Activated naive CD8-positive, alpha-beta T cell (primary cell): ENCODE measurements at regions not wholly inside any gene's neighbourhood (a gene's known extent, or its start where the extent isn't known, plus 50 kb on each side); places are given as distances from the start of the nearest gene placed in this dataset.

Experiments used
- H3K27ac Mint-ChIP-seq: one replicate; pipeline ENCODE4 v1.8.0; 2021; ENCODE audit warnings: mixed read lengths
- H3K27me3 Mint-ChIP-seq: one replicate; pipeline ENCODE4 v1.8.0; 2021; ENCODE audit warnings: mixed read lengths
- H3K36me3 Mint-ChIP-seq: one replicate; pipeline ENCODE4 v1.8.0; 2021; ENCODE audit warnings: mixed read lengths
- H3K4me1 Mint-ChIP-seq: one replicate; pipeline ENCODE4 v1.8.0; 2021; ENCODE audit warnings: low read depth, mixed read lengths
- H3K4me3 Mint-ChIP-seq: one replicate; pipeline ENCODE4 v1.8.0; 2021; ENCODE audit warnings: mild to moderate bottlenecking, mixed read lengths
- H3K9me3 Mint-ChIP-seq: one replicate; pipeline ENCODE4 v1.8.0; 2021; ENCODE audit warnings: low read depth, mixed read lengths

DNA sequence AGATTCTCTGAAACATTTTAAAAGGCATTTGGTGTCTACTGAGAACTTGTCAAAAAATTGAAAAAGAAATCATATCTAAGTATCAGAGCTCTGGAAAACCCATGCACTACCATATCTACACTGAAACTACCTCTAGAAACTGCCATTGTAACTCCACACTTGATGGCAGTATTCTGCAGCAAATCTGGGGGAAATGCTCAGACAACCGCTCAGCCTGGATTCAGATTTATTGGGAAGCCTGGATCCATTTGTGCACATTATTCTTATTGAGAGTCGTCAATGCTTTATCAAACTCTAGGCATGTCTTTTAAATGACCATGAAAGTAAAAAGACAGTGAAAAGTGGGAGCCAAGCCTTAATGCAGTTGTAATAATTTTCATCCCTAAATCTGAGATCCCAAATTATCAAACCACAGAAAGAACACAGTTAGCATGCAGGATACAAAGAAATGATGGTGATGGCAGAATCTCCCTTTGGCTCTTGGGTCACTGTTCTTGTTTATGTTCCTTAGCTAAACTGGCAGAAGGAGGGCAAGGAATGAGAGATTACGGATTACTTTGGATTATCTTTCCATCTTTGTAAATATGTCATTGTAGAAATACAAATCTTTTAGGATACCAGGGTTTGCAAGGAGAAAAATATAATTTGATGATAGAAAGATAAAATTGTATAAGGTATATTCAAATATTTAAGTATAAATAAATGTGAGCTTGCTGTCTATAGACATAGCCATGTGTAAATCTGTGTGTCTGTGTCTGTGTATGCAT, 512.1 kb upstream of the SYT4 start:
- H3K27me3 Mint-ChIP-seq, result no peaks in the 10 kb centered on the region
- H3K36me3 Mint-ChIP-seq, result no peaks in the 10 kb centered on the region
- no peaks in the 10 kb centered on the region for H3K4me1 Mint-ChIP-seq
- H3K27ac Mint-ChIP-seq, result no peak overlapping the region
- H3K4me3 Mint-ChIP-seq, result no peak overlapping the region
- H3K9me3 Mint-ChIP-seq, result peaks cover 4% of the 10 kb centered on the region

DNA sequence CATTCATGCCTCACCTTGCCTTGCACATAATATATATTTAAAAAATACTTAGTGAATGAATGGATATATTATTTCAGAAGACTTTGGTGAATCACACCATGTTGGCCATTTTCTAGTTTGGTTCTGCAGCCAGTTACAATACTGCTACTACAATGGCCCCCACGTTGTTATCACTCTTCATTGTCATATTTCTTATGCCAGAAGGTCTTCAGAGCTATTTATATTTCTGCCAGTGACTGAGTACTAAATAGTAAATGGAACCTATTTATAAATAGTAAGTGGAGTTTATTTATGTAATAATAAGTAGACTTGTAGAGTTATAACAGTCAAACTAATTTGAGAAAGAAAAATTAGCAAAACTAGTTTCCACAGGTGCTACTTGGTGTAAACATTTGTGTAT, 516.6 kb upstream of the SYT4 start:
- Mint-ChIP-seq H3K27ac (no peak overlapping the region), H3K36me3 (no peaks in the 10 kb centered on the region), H3K4me3 (no peak overlapping the region), H3K9me3 (no peaks in the 10 kb centered on the region), H3K27me3 (no peaks in the 10 kb centered on the region), H3K4me1 (no peaks in the 10 kb centered on the region)

DNA sequence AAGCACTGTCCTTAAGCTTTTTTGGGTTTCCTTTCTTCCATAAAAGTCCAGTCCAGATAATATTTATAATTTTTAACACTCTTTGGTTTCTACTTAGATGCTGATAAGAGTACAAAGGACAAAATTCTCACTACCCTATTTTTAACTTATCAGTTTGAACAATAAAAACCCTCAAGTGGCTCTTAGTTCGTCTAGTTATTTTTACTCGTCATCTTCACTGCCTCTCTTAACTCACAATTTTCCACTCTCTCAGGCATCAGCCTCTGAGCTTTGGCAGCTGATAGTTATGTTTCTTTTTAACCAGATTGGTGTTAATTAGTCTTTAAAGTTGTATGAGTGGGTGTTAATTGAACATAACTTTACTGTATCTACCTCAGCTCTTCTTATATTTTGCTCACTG, 517.1 kb upstream of the SYT4 start:
- no peaks in the 10 kb centered on the region for H3K36me3 Mint-ChIP-seq
- no peaks in the 10 kb centered on the region for H3K27me3 Mint-ChIP-seq
- H3K4me1 Mint-ChIP-seq, result no peaks in the 10 kb centered on the region
- no peak overlapping the region for H3K27ac Mint-ChIP-seq
- H3K4me3 Mint-ChIP-seq, result no peak overlapping the region
- H3K9me3 Mint-ChIP-seq, result no peaks in the 10 kb centered on the region

DNA sequence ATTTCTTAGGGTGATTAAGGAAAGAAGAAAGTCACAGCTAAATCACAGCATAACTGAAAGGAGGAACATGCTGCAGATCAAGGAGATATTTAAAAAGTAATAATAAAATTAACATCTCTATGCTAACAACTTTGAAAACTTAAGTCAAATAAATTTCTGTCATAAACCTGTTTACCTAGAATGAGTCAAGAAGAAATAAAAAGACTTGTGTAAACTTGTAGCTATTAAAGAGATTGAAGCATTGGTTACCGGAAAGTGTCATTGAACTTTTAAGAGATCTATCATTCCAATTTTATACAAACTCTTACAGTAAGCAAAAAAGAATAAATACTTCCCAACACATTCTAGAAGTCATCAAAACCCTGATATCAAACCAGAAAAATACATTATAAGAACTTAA, 520.1 kb upstream of the SYT4 start:
- H3K27me3 Mint-ChIP-seq, result no peaks in the 10 kb centered on the region
- no peaks in the 10 kb centered on the region for H3K9me3 Mint-ChIP-seq
- H3K4me1 Mint-ChIP-seq, result no peaks in the 10 kb centered on the region
- no peak overlapping the region for H3K27ac Mint-ChIP-seq
- H3K36me3 Mint-ChIP-seq, result no peaks in the 10 kb centered on the region
- no peak overlapping the region for H3K4me3 Mint-ChIP-seq

DNA sequence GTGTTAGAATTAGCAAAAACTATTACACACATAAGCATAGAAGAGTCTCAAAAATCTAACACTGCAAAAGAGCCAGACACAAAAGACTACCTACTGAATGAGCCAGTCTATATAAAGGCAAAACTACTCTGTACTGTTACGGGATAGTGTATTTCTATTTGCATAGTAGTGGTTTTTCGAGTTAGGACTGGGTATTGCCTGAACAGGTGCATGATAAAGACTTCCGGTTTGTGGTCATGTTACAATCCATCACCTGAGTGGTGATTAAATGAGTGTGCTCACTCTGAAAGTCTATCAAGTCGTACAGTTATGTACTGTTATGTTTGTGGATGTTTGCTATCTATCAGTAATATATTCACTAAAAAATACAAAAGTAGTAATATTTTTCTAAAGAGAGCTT, 523.3 kb upstream of the SYT4 start:
- H3K27ac Mint-ChIP-seq, result no peak overlapping the region
- H3K4me3 Mint-ChIP-seq, result no peak overlapping the region
- peaks cover 11% of the 10 kb centered on the region for H3K9me3 Mint-ChIP-seq
- H3K36me3 Mint-ChIP-seq, result no peaks in the 10 kb centered on the region
- no peaks in the 10 kb centered on the region for H3K4me1 Mint-ChIP-seq
- H3K27me3 Mint-ChIP-seq, result no peaks in the 10 kb centered on the region

DNA sequence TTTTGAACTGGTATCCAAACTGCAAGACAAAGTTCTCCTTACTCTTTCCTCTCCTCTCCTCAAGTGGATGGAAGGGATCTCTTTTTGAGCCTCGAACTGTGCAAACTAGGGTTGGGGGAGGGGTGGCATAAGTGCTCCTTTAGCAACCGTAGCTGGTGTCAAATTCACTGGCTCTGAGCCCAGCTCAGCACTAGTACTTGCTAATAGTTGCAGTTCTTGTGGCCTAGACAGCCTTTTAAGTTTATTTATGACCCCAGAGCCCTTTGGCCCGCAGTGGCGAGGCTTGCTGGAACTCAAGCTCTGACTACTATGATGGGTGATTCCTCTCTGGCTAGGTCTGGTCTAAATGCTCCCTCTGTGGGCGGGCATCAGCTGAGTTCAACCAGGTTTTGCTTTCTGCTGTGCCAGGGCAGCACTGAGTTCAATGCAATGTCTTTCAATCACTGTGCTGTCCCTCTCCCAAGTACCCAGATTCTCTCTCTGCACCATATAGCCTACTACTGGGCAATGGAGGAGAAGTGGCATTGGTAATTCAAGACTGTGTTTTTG, 528.4 kb upstream of the SYT4 start:
- H3K9me3 Mint-ChIP-seq, result peaks cover 17% of the 10 kb centered on the region
- H3K4me1 Mint-ChIP-seq, result no peaks in the 10 kb centered on the region
- H3K36me3 Mint-ChIP-seq, result no peaks in the 10 kb centered on the region
- H3K27ac Mint-ChIP-seq, result no peak overlapping the region
- no peak overlapping the region for H3K4me3 Mint-ChIP-seq
- no peaks in the 10 kb centered on the region for H3K27me3 Mint-ChIP-seq

DNA sequence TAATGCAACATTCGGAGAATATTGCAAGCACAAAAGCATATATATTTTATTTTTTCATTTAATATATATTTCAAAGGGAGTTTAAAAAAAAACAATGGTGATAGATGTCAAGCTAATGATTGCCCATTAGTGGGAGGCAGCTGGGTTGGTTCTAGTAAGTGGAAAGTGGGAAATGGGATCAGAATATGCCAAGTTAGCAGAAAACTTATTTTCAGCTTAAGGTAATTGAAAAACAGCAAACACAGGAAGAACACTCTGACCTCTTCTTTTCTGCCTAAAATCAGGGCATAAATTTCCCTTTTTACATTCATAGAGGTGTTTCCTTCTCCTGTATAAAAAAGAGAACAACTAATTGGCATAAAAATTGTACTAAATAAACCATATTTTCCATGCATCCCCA, 535.3 kb upstream of the SYT4 start:
- H3K36me3 Mint-ChIP-seq, result no peaks in the 10 kb centered on the region
- H3K27ac Mint-ChIP-seq, result no peak overlapping the region
- H3K4me3 Mint-ChIP-seq, result no peak overlapping the region
- no peaks in the 10 kb centered on the region for H3K4me1 Mint-ChIP-seq
- H3K9me3 Mint-ChIP-seq, result peaks cover 5% of the 10 kb centered on the region
- H3K27me3 Mint-ChIP-seq, result no peaks in the 10 kb centered on the region

DNA sequence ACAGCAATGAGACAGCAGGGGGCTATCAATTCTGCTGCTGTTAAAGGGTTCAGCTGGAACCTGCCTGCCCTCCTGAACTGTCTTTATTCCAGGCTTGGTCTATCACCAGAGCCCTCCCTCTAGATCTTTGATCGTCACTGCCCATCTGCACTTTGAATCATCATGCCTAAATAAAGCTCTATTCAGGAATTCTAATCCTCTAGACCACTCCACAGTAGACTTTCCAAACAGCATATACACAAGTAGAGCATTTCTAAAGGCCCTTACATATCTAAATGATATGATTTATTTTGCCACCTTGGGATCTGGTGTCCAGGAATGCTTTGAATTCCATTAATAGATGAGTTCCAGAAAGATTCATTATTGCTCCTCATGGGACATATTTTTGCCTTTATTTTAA, 542.1 kb upstream of the SYT4 start:
- Mint-ChIP-seq H3K27ac (no peak overlapping the region), H3K4me1 (no peaks in the 10 kb centered on the region), H3K4me3 (no peak overlapping the region), H3K27me3 (no peaks in the 10 kb centered on the region), H3K9me3 (peaks cover 5% of the 10 kb centered on the region), H3K36me3 (no peaks in the 10 kb centered on the region)

DNA sequence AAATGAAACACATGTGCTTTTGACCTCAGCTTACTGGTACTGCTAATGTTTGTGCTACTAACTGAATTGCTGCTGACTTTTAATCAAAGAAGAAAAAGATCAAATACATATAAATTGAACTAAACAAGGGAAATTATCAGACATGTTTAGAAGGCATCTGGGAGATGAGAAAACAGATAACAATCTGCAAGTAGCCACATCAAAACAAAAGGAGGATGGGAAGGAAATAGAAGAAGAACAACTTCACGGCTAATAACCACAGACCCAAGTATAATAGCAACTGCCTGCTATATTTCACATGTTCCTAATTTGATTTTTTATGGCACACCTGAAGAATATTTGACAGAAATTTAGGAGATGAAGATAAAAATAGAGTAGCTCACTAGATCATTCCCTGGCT, 542.6 kb upstream of the SYT4 start:
- H3K9me3 Mint-ChIP-seq, result peaks cover 5% of the 10 kb centered on the region

DNA sequence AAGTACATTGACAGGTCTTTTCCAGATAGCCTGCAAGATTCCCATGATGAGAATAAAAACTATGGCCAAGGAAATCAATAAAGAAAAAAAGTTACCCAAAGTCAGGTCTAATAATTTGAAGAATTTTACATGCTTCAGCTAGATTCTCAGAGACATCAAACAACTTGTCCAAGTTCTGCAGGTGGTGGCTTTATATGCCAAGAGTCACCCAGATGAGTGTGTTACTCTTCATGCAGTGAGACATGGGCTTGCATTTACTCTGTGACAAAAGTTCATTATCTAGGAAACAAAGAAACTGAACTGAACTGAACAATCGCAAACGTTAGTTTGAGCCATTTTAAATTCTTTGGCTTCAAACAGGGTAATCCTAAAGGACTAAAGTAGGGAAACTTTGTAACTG, 548.5 kb upstream of the SYT4 start:
- Mint-ChIP-seq H3K27ac (no peak overlapping the region), H3K9me3 (no peaks in the 10 kb centered on the region), H3K27me3 (no peaks in the 10 kb centered on the region), H3K36me3 (no peaks in the 10 kb centered on the region), H3K4me1 (no peaks in the 10 kb centered on the region), H3K4me3 (no peak overlapping the region)

More for the DNA sequence above, 542.6 kb upstream of the SYT4 start:
- Mint-ChIP-seq H3K36me3 (no peaks in the 10 kb centered on the region), H3K4me1 (no peaks in the 10 kb centered on the region), H3K27me3 (no peaks in the 10 kb centered on the region), H3K4me3 (no peak overlapping the region), H3K27ac (no peak overlapping the region)

DNA sequence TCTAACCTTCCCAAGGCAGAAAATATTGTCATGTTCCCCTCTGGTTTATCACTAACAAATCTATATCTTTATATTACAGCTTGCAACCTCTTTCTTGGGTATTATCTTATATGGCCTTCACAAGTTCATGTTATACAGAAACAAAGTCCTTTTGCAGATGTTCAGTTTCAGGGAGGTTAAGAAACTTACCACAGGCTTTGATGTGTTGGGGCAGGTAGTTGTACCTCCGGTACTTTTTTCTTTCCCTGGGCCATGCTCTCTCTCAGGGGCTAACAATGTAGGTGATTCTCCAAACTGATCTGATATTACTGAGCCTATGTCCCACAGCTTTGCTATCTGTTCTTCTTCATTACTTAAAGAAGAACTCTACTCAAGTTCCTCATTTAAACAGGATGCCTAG, 548.9 kb upstream of the SYT4 start:
- no peaks in the 10 kb centered on the region for H3K36me3 Mint-ChIP-seq
- H3K27me3 Mint-ChIP-seq, result no peaks in the 10 kb centered on the region
- H3K9me3 Mint-ChIP-seq, result no peaks in the 10 kb centered on the region
- no peaks in the 10 kb centered on the region for H3K4me1 Mint-ChIP-seq
- H3K4me3 Mint-ChIP-seq, result no peak overlapping the region
- H3K27ac Mint-ChIP-seq, result no peak overlapping the region

DNA sequence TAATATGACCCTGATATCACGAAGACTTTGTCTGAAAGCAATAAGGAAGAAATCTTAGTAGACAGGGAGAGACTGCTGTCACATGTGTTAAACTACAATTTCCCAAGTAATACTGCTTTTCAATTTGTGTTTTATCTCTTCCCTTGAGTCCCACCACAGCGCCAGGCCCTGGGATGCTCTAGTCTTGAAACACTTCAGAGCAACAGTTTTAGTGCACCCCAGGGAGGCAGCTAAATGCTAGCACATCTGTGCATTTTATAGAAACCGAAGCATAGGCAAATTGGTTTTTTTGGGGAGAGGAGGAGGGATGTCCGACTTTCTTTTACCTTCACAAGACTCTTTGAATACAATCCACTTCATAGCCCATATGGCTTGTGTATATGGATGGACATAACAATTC, 550.0 kb upstream of the SYT4 start:
- Mint-ChIP-seq H3K27me3 (no peaks in the 10 kb centered on the region), H3K4me3 (no peak overlapping the region), H3K36me3 (no peaks in the 10 kb centered on the region), H3K9me3 (no peaks in the 10 kb centered on the region), H3K4me1 (no peaks in the 10 kb centered on the region), H3K27ac (no peak overlapping the region)

DNA sequence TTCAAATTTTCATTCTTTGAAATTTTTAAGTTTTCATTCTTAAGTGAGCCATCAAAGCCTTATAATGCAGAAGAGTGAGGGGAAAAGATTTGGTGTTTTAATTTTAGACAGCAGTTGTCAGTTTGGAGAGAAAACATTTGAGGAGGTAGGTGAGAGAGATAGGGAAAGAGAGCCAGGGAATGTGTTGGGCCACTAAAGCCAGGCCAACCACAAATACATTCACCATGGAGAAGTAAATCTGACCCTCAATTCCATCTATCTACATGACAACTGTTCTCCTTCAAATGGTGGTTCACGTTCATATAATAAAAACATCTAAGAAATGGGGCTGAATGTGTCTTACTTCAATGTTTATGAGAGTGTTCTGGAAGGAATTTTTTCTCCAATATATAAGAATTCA, 553.0 kb upstream of the SYT4 start:
- H3K36me3 Mint-ChIP-seq, result no peaks in the 10 kb centered on the region
- no peak overlapping the region for H3K27ac Mint-ChIP-seq
- H3K4me3 Mint-ChIP-seq, result no peak overlapping the region
- H3K4me1 Mint-ChIP-seq, result no peaks in the 10 kb centered on the region
- H3K9me3 Mint-ChIP-seq, result no peaks in the 10 kb centered on the region
- H3K27me3 Mint-ChIP-seq, result no peaks in the 10 kb centered on the region

DNA sequence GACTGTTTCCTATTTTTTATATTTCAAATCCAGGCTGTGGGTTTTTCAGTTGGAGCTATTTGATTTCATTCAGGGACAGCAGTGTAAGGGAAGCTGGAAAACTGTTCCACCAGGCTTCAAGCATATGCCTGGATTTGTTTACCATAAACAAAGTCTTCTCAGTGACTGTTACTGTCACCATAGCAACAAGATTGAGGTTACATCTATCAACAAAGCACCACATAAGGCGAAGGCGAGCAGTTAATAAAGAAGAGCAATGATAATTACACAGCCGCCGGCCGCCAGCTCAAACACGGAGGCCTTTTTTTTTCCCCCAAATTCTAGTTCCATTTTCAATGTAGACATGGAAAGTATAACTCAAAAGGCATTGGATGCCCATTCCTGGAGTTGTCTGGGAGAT, 553.7 kb upstream of the SYT4 start:
- Mint-ChIP-seq H3K27me3 (no peaks in the 10 kb centered on the region), H3K27ac (no peak overlapping the region), H3K4me3 (no peak overlapping the region), H3K4me1 (no peaks in the 10 kb centered on the region), H3K36me3 (no peaks in the 10 kb centered on the region), H3K9me3 (no peaks in the 10 kb centered on the region)

DNA sequence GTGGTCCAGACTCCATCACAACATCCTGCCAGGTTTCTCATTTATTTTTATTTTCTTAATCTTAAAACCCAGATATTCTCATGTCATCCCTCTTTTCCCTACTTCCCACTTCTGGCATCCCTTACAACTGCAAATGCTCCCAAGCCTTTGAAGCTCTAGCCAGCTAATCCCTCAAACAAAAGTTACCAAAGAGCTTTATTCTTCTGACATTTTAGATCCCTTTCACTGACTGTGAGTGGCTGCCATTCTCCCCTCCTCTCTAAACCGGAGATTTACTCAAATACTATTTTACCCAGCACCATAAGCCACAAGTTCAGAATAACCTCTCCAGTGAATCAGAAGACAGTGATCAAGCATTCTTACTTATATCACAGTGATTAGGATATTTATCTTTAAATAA, 569.0 kb upstream of the SYT4 start:
- Mint-ChIP-seq H3K36me3 (no peaks in the 10 kb centered on the region), H3K27ac (no peak overlapping the region), H3K9me3 (peaks cover 5% of the 10 kb centered on the region), H3K4me3 (no peak overlapping the region), H3K4me1 (no peaks in the 10 kb centered on the region), H3K27me3 (no peaks in the 10 kb centered on the region)
